Cardiac fibroblast (primary cell): ENCODE measurements at regions not wholly inside any gene's neighbourhood (a gene's known extent, or its start where the extent isn't known, plus 50 kb on each side); places are given as distances from the start of the nearest gene placed in this dataset.
A peak's percentile ranks its signal among the peaks of the same experiment; 100 is the strongest.

Experiments
- DNase-seq, 2 donors: peaks; one replicate each; pipeline versions ENCODE4 v3.0.0 to v3.0.0-alpha.2; 2010; ENCODE audit warnings: low read depth in 2 of 2
- H3K4me3 ChIP-seq, 2 donors: replicated peaks in 1 of 2; 1 replicate in 1 of 2; 2 replicates in 1 of 2; pipeline ENCODE4 v1.5.1; 2011; ENCODE audit warnings: low read depth in 2 of 2, low read length in 2 of 2, mild to moderate bottlenecking in 2 of 2, moderate library complexity in 1 of 2
- CTCF ChIP-seq: IDR thresholded peaks from one replicate; pipeline ENCODE4 v1.5.1; 2011; ENCODE audit warnings: low read depth, mild to moderate bottlenecking, low read length, inconsistent platforms

DNA sequence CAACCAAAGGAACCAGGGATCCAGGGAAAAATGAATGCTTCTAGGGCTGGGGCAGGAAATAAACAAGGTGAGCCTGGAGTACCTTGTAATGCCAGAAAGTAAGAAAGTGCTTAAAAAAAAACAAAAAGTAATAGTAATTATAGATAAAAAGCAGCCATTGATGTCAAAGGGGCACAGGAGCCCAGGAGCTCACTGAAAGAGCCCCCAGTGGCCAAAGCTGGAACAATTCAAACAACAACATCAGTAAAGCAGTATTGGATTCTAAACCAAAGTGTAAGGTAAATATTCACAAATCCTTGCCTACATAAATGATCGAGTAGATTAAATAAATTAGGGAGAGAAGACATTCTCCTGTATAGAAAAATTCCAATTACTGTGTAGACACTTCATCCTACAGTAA, 114.3 kb upstream of the ARL4C start:
- H3K4me3 ChIP-seq, result no peak overlapping the region
- TF ChIP-seq CTCF, result peak; percentile 60
- DNase-seq, result peak in 1 of 2 donors; percentile 14

- TF ChIP-seq CTCF, result no peak
- H3K4me3 ChIP-seq, result no peak overlapping the region
- no peak for DNase-seq
Measured at GRCh38 chr2:234608946-234609345, 112.1 kb upstream of the ARL4C start.

- H3K4me3 ChIP-seq, result no peak overlapping the region
- DNase-seq, result no peak
- no peak for TF ChIP-seq CTCF
Measured at GRCh38 chr2:234607691-234608090, 110.8 kb upstream of the ARL4C start.

- H3K4me3 ChIP-seq, result no peak overlapping the region
- no peak for TF ChIP-seq CTCF
- DNase-seq, result no peak
Measured at GRCh38 chr2:234606896-234607295, 110.0 kb upstream of the ARL4C start.

GRCh38 chr2:234603619-234604018, 106.7 kb upstream of the ARL4C start:
- no peak for DNase-seq
- no peak for TF ChIP-seq CTCF
- no peak overlapping the region for H3K4me3 ChIP-seq

GRCh38 chr2:234601213-234601612, 104.3 kb upstream of the ARL4C start:
- DNase-seq, result no peak
- TF ChIP-seq CTCF, result no peak
- H3K4me3 ChIP-seq, result no peak overlapping the region

GRCh38 chr2:234597576-234597861, 100.6 kb upstream of the ARL4C start:
- TF ChIP-seq CTCF, result no peak
- DNase-seq, result no peak
- no peak overlapping the region for H3K4me3 ChIP-seq
